ENCODE measurements at regions not wholly inside any gene's neighbourhood (a gene's known extent, or its start where the extent isn't known, plus 50 kb on each side); places are given as distances from the start of the nearest gene placed in this dataset.

GRCh38 chr9:3741729-3742128, 215.9 kb upstream of the RFX3 start:
- TF ChIP-seq CTCF (IDR thresholded peaks at IDR 0.05) = no peak
- no peak for TF ChIP-seq POLR2A (IDR thresholded peaks at IDR 0.05)

Measured in lower leg skin (tissue), 3 donors.